ENCODE measurements at regions not wholly inside any gene's neighbourhood (a gene's known extent, or its start where the extent isn't known, plus 50 kb on each side); places are given as distances from the start of the nearest gene placed in this dataset.
"Not testable (repeated sequence)": the region's sequence is repeated elsewhere in the genome, so short reads cannot be mapped to it uniquely, and the experiment has no call there.

- Histone ChIP-seq H3K4me1 (ENCODE audit: control insufficient read depth, insufficient read depth, low read length) (no peaks in the 10 kb centered on the region), H3K9me3 (ENCODE audit: control insufficient read depth, insufficient read depth, low read depth, low read length) (peaks cover 82% of the 10 kb centered on the region; the same call in 1 of the 2 replicates), H3K27ac (ENCODE audit: low read depth, low read length) (no peak overlapping the region), H3K4me3 (ENCODE audit: low read depth, low read length) (no peak overlapping the region), H3K9ac (ENCODE audit: low read length) (no peak overlapping the region), H3K36me3 (ENCODE audit: control insufficient read depth, insufficient read depth, low read length) (no peaks in the 10 kb centered on the region), H3K27me3 (ENCODE audit: control insufficient read depth, insufficient read depth, low read length) (peaks cover 7% of the 10 kb centered on the region; the same call in 1 of the 2 replicates)
These were observed 401.0 kb downstream of the TMEM121 start for GRCh38 chr14:105927096-105928060.

GRCh38 chr14:105928171-105929111, 402.1 kb downstream of the TMEM121 start:
- H3K27me3 ChIP-seq (ENCODE audit: control insufficient read depth, insufficient read depth, low read length); H3K4me1 ChIP-seq (ENCODE audit: control insufficient read depth, insufficient read depth, low read length); H3K4me3 ChIP-seq (ENCODE audit: low read depth, low read length); H3K9ac ChIP-seq (ENCODE audit: low read length); H3K36me3 ChIP-seq (ENCODE audit: control insufficient read depth, insufficient read depth, low read length); H3K27ac ChIP-seq (ENCODE audit: low read depth, low read length): not testable (repeated sequence)
- H3K9me3 ChIP-seq (ENCODE audit: control insufficient read depth, insufficient read depth, low read depth, low read length) = peaks cover 84% of the 10 kb centered on the region; the same call in 1 of the 2 replicates

GRCh38 chr14:105929327-105930081, 403.1 kb downstream of the TMEM121 start:
- Histone ChIP-seq H3K4me3 (ENCODE audit: low read depth, low read length) (no peak overlapping the region), H3K4me1 (ENCODE audit: control insufficient read depth, insufficient read depth, low read length) (no peaks in the 10 kb centered on the region), H3K9ac (ENCODE audit: low read length) (no peak overlapping the region), H3K9me3 (ENCODE audit: control insufficient read depth, insufficient read depth, low read depth, low read length) (peaks cover 83% of the 10 kb centered on the region; the same call in 1 of the 2 replicates), H3K36me3 (ENCODE audit: control insufficient read depth, insufficient read depth, low read length) (no peaks in the 10 kb centered on the region), H3K27me3 (ENCODE audit: control insufficient read depth, insufficient read depth, low read length) (peaks cover 7% of the 10 kb centered on the region; the same call in 1 of the 2 replicates), H3K27ac (ENCODE audit: low read depth, low read length) (no peak overlapping the region)

DNA sequence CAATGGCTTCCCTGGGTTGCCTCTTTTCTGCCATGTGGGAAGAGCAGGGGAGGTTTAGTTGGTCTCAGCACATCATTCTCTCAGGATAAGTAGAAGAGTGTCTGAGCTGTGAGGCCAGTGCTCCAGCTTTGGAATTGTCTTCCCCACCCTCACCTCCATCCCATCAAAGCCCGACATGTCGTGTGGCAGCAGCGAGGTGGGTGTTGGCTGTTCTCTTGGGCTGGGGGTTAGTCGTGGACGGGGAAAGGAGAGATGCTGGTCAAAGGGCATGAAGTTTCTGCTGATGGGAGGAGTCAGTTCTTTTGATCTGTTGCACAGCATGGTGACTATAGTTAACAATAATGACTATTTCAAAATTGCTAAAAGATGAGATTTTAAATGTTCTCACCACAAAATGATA, 404.2 kb downstream of the TMEM121 start:
- H3K9ac ChIP-seq (ENCODE audit: low read length) = no peak overlapping the region
- no peak overlapping the region for H3K27ac ChIP-seq (ENCODE audit: low read depth, low read length)
- H3K4me3 ChIP-seq (ENCODE audit: low read depth, low read length) = no peak overlapping the region
- H3K4me1 ChIP-seq (ENCODE audit: control insufficient read depth, insufficient read depth, low read length) = no peaks in the 10 kb centered on the region
- no peaks in the 10 kb centered on the region for H3K36me3 ChIP-seq (ENCODE audit: control insufficient read depth, insufficient read depth, low read length)
- peaks cover 7% of the 10 kb centered on the region; the same call in 1 of the 2 replicates for H3K27me3 ChIP-seq (ENCODE audit: control insufficient read depth, insufficient read depth, low read length)
- H3K9me3 ChIP-seq (ENCODE audit: control insufficient read depth, insufficient read depth, low read depth, low read length) = peaks cover 85% of the 10 kb centered on the region

DNA sequence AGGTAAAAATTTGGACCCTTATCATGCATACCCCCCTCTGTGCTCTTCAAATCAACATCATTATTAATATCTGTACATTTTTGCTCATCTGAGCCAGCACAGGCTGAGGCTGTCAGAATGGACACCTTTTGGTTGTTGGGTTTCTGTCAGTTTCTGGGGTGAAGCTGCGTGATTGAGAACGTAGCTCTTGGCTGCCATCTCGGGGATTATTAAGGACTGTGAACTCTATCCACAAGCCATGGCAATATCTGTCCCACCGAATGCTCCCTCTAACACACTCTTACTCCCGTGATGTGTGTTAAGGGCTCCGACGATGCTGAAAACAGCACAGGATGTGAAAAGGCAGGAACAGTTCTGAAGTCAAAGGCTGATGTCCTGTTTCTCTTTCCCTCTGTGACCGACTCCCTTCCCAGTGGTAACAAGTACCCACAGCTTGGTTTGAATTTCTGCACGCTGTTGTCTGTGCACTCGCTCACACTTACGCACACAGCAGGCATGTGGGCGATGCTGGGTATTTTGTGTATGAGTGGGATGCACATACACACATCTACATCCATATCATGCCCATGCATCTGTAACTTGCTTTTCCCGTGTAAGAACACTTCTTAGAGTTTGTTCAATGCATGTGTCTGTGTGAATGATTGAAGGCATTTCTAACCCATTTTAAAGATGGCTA, 405.6 kb downstream of the TMEM121 start:
- H3K36me3 ChIP-seq (ENCODE audit: control insufficient read depth, insufficient read depth, low read length) = no peaks in the 10 kb centered on the region
- H3K27me3 ChIP-seq (ENCODE audit: control insufficient read depth, insufficient read depth, low read length) = peaks cover 7% of the 10 kb centered on the region; the same call in 1 of the 2 replicates
- no peaks in the 10 kb centered on the region for H3K4me1 ChIP-seq (ENCODE audit: control insufficient read depth, insufficient read depth, low read length)
- H3K4me3 ChIP-seq (ENCODE audit: low read depth, low read length) = no peak overlapping the region
- H3K9me3 ChIP-seq (ENCODE audit: control insufficient read depth, insufficient read depth, low read depth, low read length) = peaks cover 77% of the 10 kb centered on the region
- H3K9ac ChIP-seq (ENCODE audit: low read length) = no peak overlapping the region
- no peak overlapping the region for H3K27ac ChIP-seq (ENCODE audit: low read depth, low read length)

GRCh38 chr14:105933238-105933637, 406.9 kb downstream of the TMEM121 start:
- H3K4me1 ChIP-seq (ENCODE audit: control insufficient read depth, insufficient read depth, low read length) = no peaks in the 10 kb centered on the region
- H3K27ac ChIP-seq (ENCODE audit: low read depth, low read length) = no peak overlapping the region
- H3K4me3 ChIP-seq (ENCODE audit: low read depth, low read length) = no peak overlapping the region
- peaks cover 78% of the 10 kb centered on the region for H3K9me3 ChIP-seq (ENCODE audit: control insufficient read depth, insufficient read depth, low read depth, low read length)
- H3K9ac ChIP-seq (ENCODE audit: low read length) = no peak overlapping the region
- no peaks in the 10 kb centered on the region for H3K36me3 ChIP-seq (ENCODE audit: control insufficient read depth, insufficient read depth, low read length)
- peaks cover 7% of the 10 kb centered on the region; the same call in 1 of the 2 replicates for H3K27me3 ChIP-seq (ENCODE audit: control insufficient read depth, insufficient read depth, low read length)

DNA sequence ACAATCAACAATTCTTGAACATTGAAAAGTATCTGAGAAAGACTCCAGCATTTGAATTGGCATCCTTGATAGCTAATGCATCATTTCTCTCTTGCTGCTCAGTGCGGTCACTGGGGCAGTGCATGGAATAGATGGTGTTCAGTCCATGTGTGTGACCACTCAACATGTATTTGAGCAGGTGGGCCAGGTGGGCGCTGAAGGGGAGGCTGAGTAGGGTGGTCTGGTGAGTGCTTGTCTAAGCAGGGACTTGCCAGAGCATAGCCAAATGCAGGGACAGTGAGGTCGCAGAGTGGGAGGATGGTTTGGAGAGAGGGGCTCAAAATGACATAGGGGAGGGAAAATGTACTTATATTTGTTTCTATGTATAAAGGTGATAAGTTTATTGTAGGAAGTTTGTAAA, 409.0 kb downstream of the TMEM121 start:
- H3K9ac ChIP-seq (ENCODE audit: low read length) = no peak overlapping the region
- peaks cover 5% of the 10 kb centered on the region; the same call in 1 of the 2 replicates for H3K27me3 ChIP-seq (ENCODE audit: control insufficient read depth, insufficient read depth, low read length)
- no peak overlapping the region for H3K4me3 ChIP-seq (ENCODE audit: low read depth, low read length)
- H3K27ac ChIP-seq (ENCODE audit: low read depth, low read length) = no peak overlapping the region
- H3K36me3 ChIP-seq (ENCODE audit: control insufficient read depth, insufficient read depth, low read length) = no peaks in the 10 kb centered on the region
- H3K4me1 ChIP-seq (ENCODE audit: control insufficient read depth, insufficient read depth, low read length) = no peaks in the 10 kb centered on the region
- peaks cover 77% of the 10 kb centered on the region for H3K9me3 ChIP-seq (ENCODE audit: control insufficient read depth, insufficient read depth, low read depth, low read length)

GRCh38 chr14:105937253-105938054, 411.1 kb downstream of the TMEM121 start:
- no peak overlapping the region for H3K27ac ChIP-seq (ENCODE audit: low read depth, low read length)
- no peaks in the 10 kb centered on the region for H3K36me3 ChIP-seq (ENCODE audit: control insufficient read depth, insufficient read depth, low read length)
- no peaks in the 10 kb centered on the region for H3K4me1 ChIP-seq (ENCODE audit: control insufficient read depth, insufficient read depth, low read length)
- H3K9ac ChIP-seq (ENCODE audit: low read length) = no peak overlapping the region
- H3K9me3 ChIP-seq (ENCODE audit: control insufficient read depth, insufficient read depth, low read depth, low read length) = peaks cover 82% of the 10 kb centered on the region
- H3K4me3 ChIP-seq (ENCODE audit: low read depth, low read length) = no peak overlapping the region
- no peaks in the 10 kb centered on the region for H3K27me3 ChIP-seq (ENCODE audit: control insufficient read depth, insufficient read depth, low read length)

- Histone ChIP-seq H3K9ac (ENCODE audit: low read length) (no peak overlapping the region), H3K36me3 (ENCODE audit: control insufficient read depth, insufficient read depth, low read length) (no peaks in the 10 kb centered on the region), H3K27ac (ENCODE audit: low read depth, low read length) (no peak overlapping the region), H3K27me3 (ENCODE audit: control insufficient read depth, insufficient read depth, low read length) (no peaks in the 10 kb centered on the region), H3K9me3 (ENCODE audit: control insufficient read depth, insufficient read depth, low read depth, low read length) (peaks cover 78% of the 10 kb centered on the region), H3K4me3 (ENCODE audit: low read depth, low read length) (no peak overlapping the region), H3K4me1 (ENCODE audit: control insufficient read depth, insufficient read depth, low read length) (no peaks in the 10 kb centered on the region)
These were observed 411.9 kb downstream of the TMEM121 start for GRCh38 chr14:105938055-105938863.

Measured in HUES6 (cell line).